GM12891 (cell line): ENCODE measurements at regions not wholly inside any gene's neighbourhood (a gene's known extent, or its start where the extent isn't known, plus 50 kb on each side); places are given as distances from the start of the nearest gene placed in this dataset.

Experiments used
- DNase-seq: peaks from one replicate; pipeline ENCODE4 v3.0.0; 2011; ENCODE audit warnings: low spot score; ENCODE audit not compliant: insufficient read length
- FAIRE-seq: peaks from 2 replicates; lab custom pipeline; 2011; peaks lifted over from hg19 to GRCh38; lab: Jason Lieb, UNC
- PAX5 ChIP-seq: IDR thresholded peaks from 2 replicates; pipeline ENCODE4 v1.6.1; 2011; ENCODE audit warnings: low read length, moderate library complexity, mild to moderate bottlenecking; ENCODE audit not compliant: insufficient read depth, severe bottlenecking
- POLR2A ChIP-seq: IDR thresholded peaks from 2 replicates; pipeline ENCODE4 v1.6.1; 2011; ENCODE audit warnings: low read depth, low read length, control low read depth
- POLR2AphosphoS5 ChIP-seq: IDR thresholded peaks from 2 replicates; pipeline ENCODE4 v1.6.1; 2011; ENCODE audit warnings: low read depth, low read length, control low read depth
- POU2F2 ChIP-seq: IDR thresholded peaks from 2 replicates; pipeline ENCODE4 v1.6.1; 2011; ENCODE audit warnings: low read depth, mild to moderate bottlenecking, control low read depth, low read length, moderate library complexity
- SPI1 ChIP-seq: IDR thresholded peaks from 2 replicates; pipeline ENCODE4 v1.6.1; 2011; ENCODE audit warnings: low read depth, low read length, control low read depth
- TAF1 ChIP-seq: IDR thresholded peaks from 2 replicates; pipeline ENCODE4 v1.6.1; 2011; ENCODE audit warnings: low read depth, low read length, control low read depth

GRCh38 chr10:93255546-93255945 is 181.9 kb downstream of the CYP26A1 start:
- DNase-seq: no peak
- TF ChIP-seq TAF1 (no peak), POLR2A (no peak), SPI1 (no peak), POLR2AphosphoS5 (no peak), POU2F2 (no peak), PAX5 (no peak)
- FAIRE-seq: no peak
